ENCODE measurements at regions not wholly inside any gene's neighbourhood (a gene's known extent, or its start where the extent isn't known, plus 50 kb on each side); places are given as distances from the start of the nearest gene placed in this dataset.

GRCh38 chr4:31290836-31291235 is 570.7 kb downstream of the PCDH7 start:
- no peak for TF ChIP-seq USF1 (IDR thresholded peaks at IDR 0.05)
- TF ChIP-seq MAX (IDR thresholded peaks at IDR 0.05): no peak
- TF ChIP-seq TAF1 (IDR thresholded peaks at IDR 0.05; ENCODE audit: low read depth): no peak
- no peak for TF ChIP-seq RAD21 (IDR thresholded peaks at IDR 0.05; ENCODE audit: low read depth)
- TF ChIP-seq FOXM1 (IDR thresholded peaks at IDR 0.05; ENCODE audit: borderline replicate concordance, low read depth): no peak
- TF ChIP-seq ZBTB7A (IDR thresholded peaks at IDR 0.05; ENCODE audit: low read depth): no peak
- TF ChIP-seq REST (IDR thresholded peaks at IDR 0.05; ENCODE audit: low read depth): no peak
- TF ChIP-seq CEBPB (IDR thresholded peaks at IDR 0.05): no peak
- no peak for TF ChIP-seq TCF12 (IDR thresholded peaks at IDR 0.05; ENCODE audit: low read depth)
- no peak for TF ChIP-seq CREB1 (IDR thresholded peaks at IDR 0.05; ENCODE audit: low read depth)

- no peak for TF ChIP-seq EGR1 (IDR thresholded peaks at IDR 0.05)
- no peak for TF ChIP-seq ZBTB7A (IDR thresholded peaks at IDR 0.05; ENCODE audit: low read depth)
- no peak for TF ChIP-seq USF1 (IDR thresholded peaks at IDR 0.05)
- TF ChIP-seq EP300 (IDR thresholded peaks at IDR 0.05; ENCODE audit: borderline replicate concordance): no peak
- TF ChIP-seq CREB1 (IDR thresholded peaks at IDR 0.05; ENCODE audit: low read depth): no peak
- no peak for TF ChIP-seq YY1 (IDR thresholded peaks at IDR 0.05; ENCODE audit: low read depth)
- TF ChIP-seq FOXM1 (IDR thresholded peaks at IDR 0.05; ENCODE audit: borderline replicate concordance, low read depth): no peak
Observed at GRCh38 chr4:31291238-31291637, 571.1 kb downstream of the PCDH7 start.

- TF ChIP-seq CREB1 (IDR thresholded peaks at IDR 0.05; ENCODE audit: low read depth) (no peak), EP300 (IDR thresholded peaks at IDR 0.05; ENCODE audit: borderline replicate concordance) (no peak), TCF12 (IDR thresholded peaks at IDR 0.05; ENCODE audit: low read depth) (no peak), ZBTB7A (IDR thresholded peaks at IDR 0.05; ENCODE audit: low read depth) (no peak), USF1 (IDR thresholded peaks at IDR 0.05) (no peak), EGR1 (IDR thresholded peaks at IDR 0.05) (no peak), TEAD4 (IDR thresholded peaks at IDR 0.05) (no peak), CEBPB (IDR thresholded peaks at IDR 0.05) (no peak), MAX (IDR thresholded peaks at IDR 0.05) (no peak), YY1 (IDR thresholded peaks at IDR 0.05; ENCODE audit: low read depth) (no peak), TAF1 (IDR thresholded peaks at IDR 0.05; ENCODE audit: low read depth) (no peak)
Observed at GRCh38 chr4:31294655-31295480, 574.7 kb downstream of the PCDH7 start.

- no peak for TF ChIP-seq TAF1 (IDR thresholded peaks at IDR 0.05; ENCODE audit: low read depth)
- no peak for TF ChIP-seq USF1 (IDR thresholded peaks at IDR 0.05)
- no peak for TF ChIP-seq TEAD4 (IDR thresholded peaks at IDR 0.05)
- TF ChIP-seq EGR1 (IDR thresholded peaks at IDR 0.05): no peak
- no peak for TF ChIP-seq YY1 (IDR thresholded peaks at IDR 0.05; ENCODE audit: low read depth)
- no peak for TF ChIP-seq CEBPB (IDR thresholded peaks at IDR 0.05)
- no peak for TF ChIP-seq FOXM1 (IDR thresholded peaks at IDR 0.05; ENCODE audit: borderline replicate concordance, low read depth)
- TF ChIP-seq RAD21 (IDR thresholded peaks at IDR 0.05; ENCODE audit: low read depth): no peak
- no peak for TF ChIP-seq NFIC (IDR thresholded peaks at IDR 0.05)
- TF ChIP-seq CREB1 (IDR thresholded peaks at IDR 0.05; ENCODE audit: low read depth): no peak
- no peak for TF ChIP-seq TCF12 (IDR thresholded peaks at IDR 0.05; ENCODE audit: low read depth)
- no peak for TF ChIP-seq EP300 (IDR thresholded peaks at IDR 0.05; ENCODE audit: borderline replicate concordance)
- no peak for TF ChIP-seq MAX (IDR thresholded peaks at IDR 0.05)
- no peak for TF ChIP-seq ZBTB7A (IDR thresholded peaks at IDR 0.05; ENCODE audit: low read depth)
- no peak for TF ChIP-seq REST (IDR thresholded peaks at IDR 0.05; ENCODE audit: low read depth)
Observed at GRCh38 chr4:31298737-31299136, 578.6 kb downstream of the PCDH7 start.
